ENCODE measurements at regions not wholly inside any gene's neighbourhood (a gene's known extent, or its start where the extent isn't known, plus 50 kb on each side); places are given as distances from the start of the nearest gene placed in this dataset.

DNA sequence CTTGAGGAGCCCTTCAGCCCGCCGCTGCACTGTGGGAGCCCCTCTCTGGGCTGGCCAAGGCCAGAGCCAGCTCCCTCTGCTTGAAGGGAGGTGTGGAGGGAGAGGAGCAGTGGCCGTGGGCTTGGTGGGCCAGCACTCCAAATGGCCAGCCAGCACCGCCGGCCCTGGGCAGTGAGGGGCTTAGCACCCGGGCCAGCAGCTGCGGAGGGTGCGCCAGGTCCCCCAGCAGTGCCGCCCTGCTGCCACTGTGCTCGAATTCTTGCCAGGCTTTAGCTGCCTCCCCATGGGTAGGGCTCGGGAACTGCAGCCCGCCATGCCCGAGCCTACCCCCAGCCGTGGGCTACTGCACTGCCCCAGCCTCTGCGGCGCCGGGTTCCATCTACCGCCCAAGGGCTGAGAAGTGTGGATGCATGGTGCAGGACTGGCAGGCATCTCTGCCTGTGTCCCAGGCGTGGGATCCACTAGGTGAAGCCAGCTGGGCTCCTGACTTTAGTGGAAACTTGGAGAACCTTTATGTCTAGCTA, 82.7 kb downstream of the KCNA4 start:
- no peaks in the 10 kb centered on the region for H3K27me3 ChIP-seq (ENCODE audit: control insufficient read depth, insufficient read depth, low read length)
- no peaks in the 10 kb centered on the region for H3K36me3 ChIP-seq (ENCODE audit: control insufficient read depth, insufficient read depth, low read length)
- H3K4me2 ChIP-seq (ENCODE audit: low read length): no peak overlapping the region
- TF ChIP-seq, protein P1, sequence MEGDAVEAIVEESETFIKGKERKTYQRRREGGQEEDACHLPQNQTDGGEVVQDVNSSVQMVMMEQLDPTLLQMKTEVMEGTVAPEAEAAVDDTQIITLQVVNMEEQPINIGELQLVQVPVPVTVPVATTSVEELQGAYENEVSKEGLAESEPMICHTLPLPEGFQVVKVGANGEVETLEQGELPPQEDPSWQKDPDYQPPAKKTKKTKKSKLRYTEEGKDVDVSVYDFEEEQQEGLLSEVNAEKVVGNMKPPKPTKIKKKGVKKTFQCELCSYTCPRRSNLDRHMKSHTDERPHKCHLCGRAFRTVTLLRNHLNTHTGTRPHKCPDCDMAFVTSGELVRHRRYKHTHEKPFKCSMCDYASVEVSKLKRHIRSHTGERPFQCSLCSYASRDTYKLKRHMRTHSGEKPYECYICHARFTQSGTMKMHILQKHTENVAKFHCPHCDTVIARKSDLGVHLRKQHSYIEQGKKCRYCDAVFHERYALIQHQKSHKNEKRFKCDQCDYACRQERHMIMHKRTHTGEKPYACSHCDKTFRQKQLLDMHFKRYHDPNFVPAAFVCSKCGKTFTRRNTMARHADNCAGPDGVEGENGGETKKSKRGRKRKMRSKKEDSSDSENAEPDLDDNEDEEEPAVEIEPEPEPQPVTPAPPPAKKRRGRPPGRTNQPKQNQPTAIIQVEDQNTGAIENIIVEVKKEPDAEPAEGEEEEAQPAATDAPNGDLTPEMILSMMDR (IDR thresholded peaks at IDR 0.05): no peak
- H2AFZ ChIP-seq: no peak overlapping the region
- H3K9me3 ChIP-seq (ENCODE audit: control insufficient read depth, low read length): no peaks in the 10 kb centered on the region
- no peaks in the 10 kb centered on the region for H3K79me2 ChIP-seq
- H3K4me1 ChIP-seq: no peaks in the 10 kb centered on the region
- no peak overlapping the region for H3K4me3 ChIP-seq (ENCODE audit: low read depth, low read length)
- no peak overlapping the region for H3K27ac ChIP-seq
- no peak overlapping the region for H3K9ac ChIP-seq

- Histone ChIP-seq H3K9me3 (ENCODE audit: control insufficient read depth, low read length) (no peaks in the 10 kb centered on the region), H3K79me2 (no peaks in the 10 kb centered on the region), H3K4me3 (ENCODE audit: low read depth, low read length) (no peak overlapping the region), H3K27ac (no peak overlapping the region), H3K4me1 (no peaks in the 10 kb centered on the region), H3K4me2 (ENCODE audit: low read length) (no peak overlapping the region), H3K9ac (no peak overlapping the region), H3K27me3 (ENCODE audit: control insufficient read depth, insufficient read depth, low read length) (no peaks in the 10 kb centered on the region), H3K36me3 (ENCODE audit: control insufficient read depth, insufficient read depth, low read length) (no peaks in the 10 kb centered on the region), H2AFZ (no peak overlapping the region)
- TF ChIP-seq, protein P1 (IDR thresholded peaks at IDR 0.05): no peak
Observed at GRCh38 chr11:29916040-29916439, 100.8 kb downstream of the KCNA4 start.

- H3K79me2 ChIP-seq: no peaks in the 10 kb centered on the region
- H3K9me3 ChIP-seq (ENCODE audit: control insufficient read depth, low read length): no peaks in the 10 kb centered on the region
- H3K4me2 ChIP-seq (ENCODE audit: low read length): no peak overlapping the region
- H3K9ac ChIP-seq: no peak overlapping the region
- TF ChIP-seq, protein P1 (IDR thresholded peaks at IDR 0.05): no peak
- no peaks in the 10 kb centered on the region for H3K4me1 ChIP-seq
- no peak overlapping the region for H3K27ac ChIP-seq
- H2AFZ ChIP-seq: no peak overlapping the region
- H3K4me3 ChIP-seq (ENCODE audit: low read depth, low read length): no peak overlapping the region
- no peaks in the 10 kb centered on the region for H3K36me3 ChIP-seq (ENCODE audit: control insufficient read depth, insufficient read depth, low read length)
- H3K27me3 ChIP-seq (ENCODE audit: control insufficient read depth, insufficient read depth, low read length): no peaks in the 10 kb centered on the region
Observed at GRCh38 chr11:29914203-29914930, 102.5 kb downstream of the KCNA4 start.

GRCh38 chr11:29913352-29913751, 103.5 kb downstream of the KCNA4 start:
- H3K4me1 ChIP-seq: no peaks in the 10 kb centered on the region

More at GRCh38 chr11:29913352-29913751, 103.5 kb downstream of the KCNA4 start:
- Histone ChIP-seq H2AFZ (no peak overlapping the region), H3K79me2 (no peaks in the 10 kb centered on the region), H3K9ac (no peak overlapping the region), H3K27me3 (ENCODE audit: control insufficient read depth, insufficient read depth, low read length) (no peaks in the 10 kb centered on the region), H3K4me2 (ENCODE audit: low read length) (no peak overlapping the region), H3K9me3 (ENCODE audit: control insufficient read depth, low read length) (no peaks in the 10 kb centered on the region), H3K4me3 (ENCODE audit: low read depth, low read length) (no peak overlapping the region), H3K27ac (no peak overlapping the region), H3K36me3 (ENCODE audit: control insufficient read depth, insufficient read depth, low read length) (no peaks in the 10 kb centered on the region)
- TF ChIP-seq, protein P1 (IDR thresholded peaks at IDR 0.05): no peak

Measured in parathyroid adenoma (tissue), 2 donors.